PFSK-1 (cell line): ENCODE measurements at regions not wholly inside any gene's neighbourhood (a gene's known extent, or its start where the extent isn't known, plus 50 kb on each side); places are given as distances from the start of the nearest gene placed in this dataset.

Experiments
- FOXP2 ChIP-seq: optimal IDR thresholded peaks from 2 replicates; pipeline ENCODE3; 2011; ENCODE audit warnings: borderline replicate concordance, control low read depth, inconsistent platforms; ENCODE audit not compliant: insufficient read depth; ENCODE audit errors: extremely low read length, extremely low read depth
- POLR2AphosphoS5 ChIP-seq: IDR thresholded peaks from 2 replicates; pipeline ENCODE4 v1.6.1; 2012; ENCODE audit warnings: low read depth, mild to moderate bottlenecking, control low read depth, low read length, moderate library complexity
- REST ChIP-seq, 2 experiments: IDR thresholded peaks; 2 replicates each; pipeline versions ENCODE4 v1.6.1 to v1.8.0; 2011 to 2012; ENCODE audit warnings: low read depth in 2 of 2, low read length in 2 of 2, control low read depth in 1 of 2, inconsistent platforms in 1 of 2, mild to moderate bottlenecking in 1 of 2, moderate library complexity in 1 of 2; ENCODE audit not compliant: insufficient read depth in 1 of 2
- SIN3A ChIP-seq: IDR thresholded peaks from 2 replicates; pipeline ENCODE4 v1.6.1; 2012; ENCODE audit warnings: mild to moderate bottlenecking, low read length, moderate library complexity, borderline replicate concordance; ENCODE audit not compliant: insufficient read depth
- TAF1 ChIP-seq: IDR thresholded peaks from 2 replicates; pipeline ENCODE4 v1.6.1; 2012; ENCODE audit warnings: low read length, control low read depth, borderline replicate concordance; ENCODE audit not compliant: insufficient read depth

GRCh38 chr14:27327095-27327494 lies 729.3 kb upstream of the NOVA1 start:
- TF ChIP-seq POLR2AphosphoS5 (no peak), TAF1 (no peak), REST (IDR thresholded peaks at IDR 0.05; ENCODE audit: insufficient read depth in 1 of 2, low read depth in 2 of 2, low read length in 2 of 2) (no peak), FOXP2 (no peak), SIN3A (no peak)

- TF ChIP-seq SIN3A (no peak), POLR2AphosphoS5 (no peak), FOXP2 (no peak), REST (IDR thresholded peaks at IDR 0.05; ENCODE audit: insufficient read depth in 1 of 2, low read depth in 2 of 2, low read length in 2 of 2) (no peak), TAF1 (no peak)
These were observed 740.2 kb upstream of the NOVA1 start for GRCh38 chr14:27338012-27338411.

- TF ChIP-seq REST (IDR thresholded peaks at IDR 0.05; ENCODE audit: insufficient read depth in 1 of 2, low read depth in 2 of 2, low read length in 2 of 2) (no peak), FOXP2 (no peak), SIN3A (no peak), TAF1 (no peak), POLR2AphosphoS5 (no peak)
These were observed 768.8 kb upstream of the NOVA1 start for GRCh38 chr14:27366596-27366995.

- no peak for TF ChIP-seq POLR2AphosphoS5
- no peak for TF ChIP-seq TAF1
- no peak for TF ChIP-seq FOXP2
- TF ChIP-seq REST (IDR thresholded peaks at IDR 0.05; ENCODE audit: insufficient read depth in 1 of 2, low read depth in 2 of 2, low read length in 2 of 2), result no peak
- TF ChIP-seq SIN3A, result no peak
These were observed 769.5 kb upstream of the NOVA1 start for GRCh38 chr14:27367345-27367744.

GRCh38 chr14:27370074-27370473 lies 772.2 kb upstream of the NOVA1 start:
- TF ChIP-seq POLR2AphosphoS5, result no peak
- TF ChIP-seq TAF1, result no peak
- TF ChIP-seq REST (IDR thresholded peaks at IDR 0.05; ENCODE audit: insufficient read depth in 1 of 2, low read depth in 2 of 2, low read length in 2 of 2), result no peak
- no peak for TF ChIP-seq FOXP2
